GM10266 (cell line): ENCODE measurements at regions not wholly inside any gene's neighbourhood (a gene's known extent, or its start where the extent isn't known, plus 50 kb on each side); places are given as distances from the start of the nearest gene placed in this dataset.
"Not testable (repeated sequence)": the region's sequence is repeated elsewhere in the genome, so short reads cannot be mapped to it uniquely, and the experiment has no call there.

Experiments
- DNase-seq: peaks from one replicate; pipeline ENCODE4 v3.0.0; 2012; ENCODE audit errors: extremely low spot score
- TF ChIP-seq, protein P1 (sequence below): IDR thresholded peaks from 2 replicates; pipeline ENCODE4 v1.5.1; 2012; ENCODE audit warnings: mild to moderate bottlenecking, low read depth; ENCODE audit not compliant: control insufficient read depth, insufficient read depth; ENCODE audit errors: missing control alignments

DNA sequence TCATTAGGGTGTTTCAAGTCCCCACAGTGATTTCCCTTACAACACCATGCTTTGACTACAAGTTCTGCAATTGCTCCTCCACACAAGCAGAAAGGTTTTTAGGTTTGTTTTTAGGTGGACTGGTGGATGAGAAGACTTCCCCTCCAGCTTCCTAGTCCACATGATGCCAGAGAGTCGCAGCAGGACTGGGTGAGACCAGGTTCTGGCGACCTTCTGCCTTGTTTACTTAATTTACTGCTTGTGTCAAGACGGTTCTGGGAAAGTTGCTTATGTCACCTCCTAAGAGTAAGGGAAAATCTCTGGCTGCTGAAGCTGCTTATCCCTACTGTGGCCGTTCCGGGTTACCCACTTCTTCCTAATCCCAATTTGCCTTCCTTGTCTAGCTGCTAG lies 76.4 kb downstream of the GLUL start:
- TF ChIP-seq, protein P1, sequence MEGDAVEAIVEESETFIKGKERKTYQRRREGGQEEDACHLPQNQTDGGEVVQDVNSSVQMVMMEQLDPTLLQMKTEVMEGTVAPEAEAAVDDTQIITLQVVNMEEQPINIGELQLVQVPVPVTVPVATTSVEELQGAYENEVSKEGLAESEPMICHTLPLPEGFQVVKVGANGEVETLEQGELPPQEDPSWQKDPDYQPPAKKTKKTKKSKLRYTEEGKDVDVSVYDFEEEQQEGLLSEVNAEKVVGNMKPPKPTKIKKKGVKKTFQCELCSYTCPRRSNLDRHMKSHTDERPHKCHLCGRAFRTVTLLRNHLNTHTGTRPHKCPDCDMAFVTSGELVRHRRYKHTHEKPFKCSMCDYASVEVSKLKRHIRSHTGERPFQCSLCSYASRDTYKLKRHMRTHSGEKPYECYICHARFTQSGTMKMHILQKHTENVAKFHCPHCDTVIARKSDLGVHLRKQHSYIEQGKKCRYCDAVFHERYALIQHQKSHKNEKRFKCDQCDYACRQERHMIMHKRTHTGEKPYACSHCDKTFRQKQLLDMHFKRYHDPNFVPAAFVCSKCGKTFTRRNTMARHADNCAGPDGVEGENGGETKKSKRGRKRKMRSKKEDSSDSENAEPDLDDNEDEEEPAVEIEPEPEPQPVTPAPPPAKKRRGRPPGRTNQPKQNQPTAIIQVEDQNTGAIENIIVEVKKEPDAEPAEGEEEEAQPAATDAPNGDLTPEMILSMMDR, result no peak
- DNase-seq, result no peak

DNA sequence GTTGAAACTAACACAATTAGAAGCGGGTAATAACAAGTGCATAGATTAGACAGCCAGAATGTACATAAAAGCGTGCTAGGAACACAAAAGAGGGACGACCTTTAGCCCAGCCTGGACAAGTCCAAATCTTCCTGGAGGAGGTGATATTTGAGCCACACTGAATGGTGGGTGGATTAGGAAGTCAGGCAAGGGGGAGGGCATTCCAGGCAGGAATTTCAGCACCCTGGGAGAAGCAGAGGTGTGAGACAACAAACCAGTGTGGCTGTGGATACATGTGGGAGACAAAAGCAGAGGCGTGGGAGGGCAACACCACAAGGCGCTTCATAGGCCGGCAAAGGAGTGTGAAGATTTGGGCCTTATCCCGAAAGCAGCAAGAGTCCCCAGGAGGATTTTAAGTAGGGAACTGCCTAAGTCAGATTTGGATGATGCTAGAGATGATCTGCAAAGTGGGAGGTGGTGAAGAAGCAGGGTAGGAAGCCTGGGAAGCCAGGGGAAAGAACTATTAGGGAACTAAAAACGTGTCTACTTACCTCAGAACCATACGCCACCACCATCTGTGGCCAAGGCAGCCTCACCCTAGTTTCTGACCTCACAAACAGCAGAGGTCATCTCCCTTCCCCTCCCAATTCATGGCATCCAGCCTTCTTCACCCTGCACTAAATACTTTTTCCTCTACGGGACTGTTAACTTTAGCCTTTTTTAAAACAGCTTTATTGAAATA lies 81.8 kb downstream of the GLUL start:
- DNase-seq, result no peak
- TF ChIP-seq, protein P1, result no peak

DNA sequence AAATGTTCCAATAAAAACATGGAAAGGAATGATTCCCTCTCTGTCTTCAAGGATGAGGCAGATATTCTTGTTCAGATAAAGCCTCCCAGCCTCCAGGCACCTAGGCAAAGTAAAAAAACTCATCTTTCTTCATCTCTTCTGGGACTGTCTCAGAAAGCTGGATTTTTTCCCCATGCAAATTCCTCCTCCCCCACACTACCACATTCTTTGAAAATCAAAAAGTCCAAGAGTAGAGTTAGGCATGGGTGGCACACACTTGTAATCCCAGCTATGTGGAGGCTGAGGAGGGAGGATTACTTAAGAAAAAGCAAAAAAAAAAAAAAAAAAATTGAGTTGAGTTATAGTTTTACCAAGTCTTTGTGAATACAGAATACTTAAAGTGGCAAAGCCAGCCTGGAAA lies 82.8 kb downstream of the GLUL start:
- TF ChIP-seq, protein P1, result no peak
- no peak for DNase-seq

DNA sequence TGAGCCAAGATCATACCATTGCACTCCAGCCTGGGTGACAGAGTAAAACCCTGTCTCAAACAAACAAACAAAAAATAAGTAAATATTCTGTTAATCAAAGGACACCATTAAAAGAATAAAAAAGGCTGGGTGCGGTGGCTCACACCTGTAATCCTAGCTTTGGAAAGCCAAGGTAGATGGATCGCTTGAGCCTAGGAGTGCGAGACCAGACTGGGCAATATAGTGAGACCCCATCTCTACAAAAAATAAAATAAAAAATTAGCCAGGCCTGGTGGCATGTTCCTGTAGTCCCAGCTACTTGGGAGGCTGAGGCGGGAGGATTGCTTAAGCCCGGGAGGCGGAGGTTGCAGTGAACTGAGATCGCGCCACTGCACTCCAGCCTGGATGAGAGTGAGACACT lies 84.1 kb downstream of the GLUL start:
- not testable (repeated sequence) for DNase-seq

DNA sequence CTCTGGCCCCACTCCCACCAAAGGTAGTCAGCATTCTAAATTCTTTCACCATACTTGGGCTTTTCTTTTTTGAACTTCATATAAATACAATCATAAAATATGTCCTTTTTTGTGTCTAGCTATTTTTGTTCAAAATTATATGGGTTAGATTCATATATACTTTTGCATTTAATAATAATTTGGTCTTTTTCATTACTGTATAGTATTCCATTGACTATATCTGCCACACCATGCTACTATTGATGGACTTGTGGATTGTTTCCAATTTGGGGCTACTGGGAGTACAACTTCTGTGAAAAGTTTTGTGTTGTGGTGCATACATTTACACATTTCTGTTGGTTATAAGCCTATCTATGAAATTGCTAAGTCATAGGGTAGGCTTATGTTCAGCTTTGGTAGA lies 85.7 kb downstream of the GLUL start:
- no peak for DNase-seq
- TF ChIP-seq, protein P1, result no peak

DNA sequence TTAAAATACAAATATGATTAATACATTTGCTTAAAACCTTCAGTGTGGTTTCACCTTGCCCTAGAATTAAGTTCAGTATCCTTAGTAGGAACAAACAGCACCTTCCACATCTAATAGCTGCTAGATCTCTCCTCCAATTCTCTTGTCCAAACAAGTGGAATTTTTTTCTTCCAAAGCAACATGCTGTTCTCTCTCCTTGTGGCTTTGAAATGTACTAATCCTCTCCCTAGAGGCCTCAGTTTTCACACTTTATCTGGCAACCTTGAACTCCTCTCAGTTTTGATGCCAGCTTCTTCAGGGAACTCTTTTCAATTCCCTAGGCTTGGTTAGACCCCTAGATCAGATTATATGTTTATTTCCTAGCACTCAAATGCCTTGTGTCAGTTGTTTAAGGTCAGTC lies 87.0 kb downstream of the GLUL start:
- TF ChIP-seq, protein P1, result no peak
- DNase-seq, result no peak

DNA sequence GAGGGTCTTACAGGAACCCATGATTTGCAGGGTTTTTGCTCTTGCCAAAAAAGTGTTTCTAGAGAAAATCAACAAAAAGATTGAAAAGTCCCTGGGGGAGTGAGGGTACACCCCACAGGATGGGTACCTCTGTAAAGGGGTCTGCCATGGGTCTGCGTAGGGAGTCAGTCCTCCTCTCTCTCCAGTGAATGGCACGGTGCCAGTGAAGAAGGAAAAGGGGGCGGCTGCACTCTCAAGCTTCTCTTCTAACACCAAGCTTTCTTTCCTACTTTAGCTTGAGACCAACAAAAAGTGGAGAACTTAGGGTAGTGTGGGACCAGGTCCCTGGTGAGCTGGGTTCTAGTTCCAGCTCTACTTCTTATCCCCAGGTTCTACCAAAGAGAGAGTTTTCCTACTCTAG lies 87.4 kb downstream of the GLUL start:
- no peak for DNase-seq
- TF ChIP-seq, protein P1, result no peak

DNA sequence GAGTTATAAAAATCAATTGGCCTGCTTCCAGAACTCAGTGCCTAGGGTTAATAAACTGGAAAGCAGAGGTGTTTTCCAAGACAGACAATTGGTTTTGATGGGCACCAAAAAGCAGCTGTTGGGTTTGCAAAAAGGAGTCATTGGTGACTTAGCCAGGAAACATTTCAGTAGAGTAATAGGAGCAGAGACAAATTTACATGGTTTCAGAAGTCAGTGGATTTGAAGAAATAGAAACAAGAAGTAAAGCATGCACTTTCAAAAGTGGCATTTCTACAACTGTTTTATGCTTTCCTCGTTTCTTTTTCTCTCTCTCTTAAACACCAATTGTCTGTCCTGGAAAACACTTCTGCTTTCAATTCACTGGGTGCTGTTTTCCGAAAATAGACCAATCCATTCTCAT lies 87.8 kb downstream of the GLUL start:
- TF ChIP-seq, protein P1, result no peak
- DNase-seq, result no peak
